ENCODE measurements at regions not wholly inside any gene's neighbourhood (a gene's known extent, or its start where the extent isn't known, plus 50 kb on each side); places are given as distances from the start of the nearest gene placed in this dataset.

DNA sequence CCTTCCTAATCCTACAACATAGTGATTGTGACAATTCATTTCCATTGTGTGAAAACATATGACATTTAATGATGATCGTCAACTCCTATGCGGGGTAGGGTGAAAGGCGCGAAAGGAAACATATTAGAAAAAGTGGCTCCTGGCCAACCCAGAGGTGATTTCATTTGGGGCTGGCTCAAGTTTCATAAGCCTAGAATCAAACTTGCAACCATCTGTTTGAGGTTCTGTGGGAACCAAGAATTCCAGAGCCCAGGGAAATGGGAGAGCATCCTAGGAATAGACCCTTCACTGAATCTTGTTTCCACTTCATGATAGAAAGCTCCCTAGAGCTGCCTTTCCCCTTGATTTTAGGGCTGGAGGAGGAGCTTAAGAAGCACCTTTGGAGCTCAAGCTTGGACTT lies 101.3 kb upstream of the EGFL6 start:
- H2BK12ac ChIP-seq (ENCODE audit: insufficient read length, low read depth, low read length): no peak overlapping the region
- 0 out of 2 replicates have a peak, but pooled peaks cover 2% of the 10 kb centered on the region for H3K4me1 ChIP-seq (ENCODE audit: insufficient read depth, low read length)
- H2AFZ ChIP-seq (ENCODE audit: low read length): no peak overlapping the region
- no peak overlapping the region for H3K4me2 ChIP-seq (ENCODE audit: insufficient read depth, insufficient read length, low read length)
- no peak overlapping the region for H3K4ac ChIP-seq (ENCODE audit: low read depth, low read length)
- H3K27ac Mint-ChIP-seq: no peak overlapping the region
- H3K18ac ChIP-seq (ENCODE audit: insufficient read length, low read depth, low read length): no peak overlapping the region
- H2BK5ac ChIP-seq (ENCODE audit: insufficient read length, low read length): no peak overlapping the region
- peaks cover 62 to 68% of the 10 kb centered on the region in 2 experiments for H3K9me3 Mint-ChIP-seq
- peaks cover 5% of the 10 kb centered on the region for H3K9me3 ChIP-seq (ENCODE audit: control insufficient read depth, low read depth, low read length)
- H3K79me2 ChIP-seq (ENCODE audit: insufficient read depth, low read length): no peaks in the 10 kb centered on the region
- no peak overlapping the region for H2AK5ac ChIP-seq (ENCODE audit: insufficient read length, low read length)
- no peak overlapping the region for H4K5ac ChIP-seq (ENCODE audit: insufficient read length, low read depth, low read length)
- peaks cover 0 to 12% of the 10 kb centered on the region in 2 experiments for H3K4me1 Mint-ChIP-seq
- H3K79me1 ChIP-seq (ENCODE audit: insufficient read depth, low read depth, low read length, poor library complexity, severe bottlenecking): no peaks in the 10 kb centered on the region
- H3K56ac ChIP-seq (ENCODE audit: insufficient read length, low read depth, low read length): no peak overlapping the region
- H2BK15ac ChIP-seq (ENCODE audit: low read depth, low read length): no peak overlapping the region
- H2BK120ac ChIP-seq (ENCODE audit: low read depth, low read length, poor library complexity, severe bottlenecking): no peak overlapping the region
- H3K4me3 Mint-ChIP-seq: no peak overlapping the region
- no peak overlapping the region for H4K8ac ChIP-seq (replicated peaks; ENCODE audit: insufficient read length, low read depth, low read length)
- H3K9ac ChIP-seq (ENCODE audit: extremely low read depth, insufficient read length, low read length): no peak overlapping the region
- peaks cover 2% of the 10 kb centered on the region; the same call in 1 of the 2 replicates for H3K27me3 Mint-ChIP-seq (ENCODE audit: low read depth)
- no peak overlapping the region for H4K91ac ChIP-seq (ENCODE audit: insufficient read length, low read depth, low read length)
- no peak overlapping the region for H3K14ac ChIP-seq (ENCODE audit: insufficient read depth, low read length)
- no peaks in the 10 kb centered on the region for H3K27me3 ChIP-seq (ENCODE audit: insufficient read depth, low read length)
- no peaks in the 10 kb centered on the region for H4K20me1 ChIP-seq (ENCODE audit: control insufficient read depth, insufficient read depth, insufficient read length)
- no peaks in the 10 kb centered on the region for H3K23me2 ChIP-seq (ENCODE audit: insufficient read length, low read depth, low read length, poor library complexity, severe bottlenecking)
- H3T11ph ChIP-seq (ENCODE audit: low read length): no peak overlapping the region
- WGBS (ENCODE audit: extremely low coverage, insufficient read length, low lambda C conversion rate): no CpG with 5 or more reads among the region's 4 CpGs
- TF ChIP-seq, protein P1, sequence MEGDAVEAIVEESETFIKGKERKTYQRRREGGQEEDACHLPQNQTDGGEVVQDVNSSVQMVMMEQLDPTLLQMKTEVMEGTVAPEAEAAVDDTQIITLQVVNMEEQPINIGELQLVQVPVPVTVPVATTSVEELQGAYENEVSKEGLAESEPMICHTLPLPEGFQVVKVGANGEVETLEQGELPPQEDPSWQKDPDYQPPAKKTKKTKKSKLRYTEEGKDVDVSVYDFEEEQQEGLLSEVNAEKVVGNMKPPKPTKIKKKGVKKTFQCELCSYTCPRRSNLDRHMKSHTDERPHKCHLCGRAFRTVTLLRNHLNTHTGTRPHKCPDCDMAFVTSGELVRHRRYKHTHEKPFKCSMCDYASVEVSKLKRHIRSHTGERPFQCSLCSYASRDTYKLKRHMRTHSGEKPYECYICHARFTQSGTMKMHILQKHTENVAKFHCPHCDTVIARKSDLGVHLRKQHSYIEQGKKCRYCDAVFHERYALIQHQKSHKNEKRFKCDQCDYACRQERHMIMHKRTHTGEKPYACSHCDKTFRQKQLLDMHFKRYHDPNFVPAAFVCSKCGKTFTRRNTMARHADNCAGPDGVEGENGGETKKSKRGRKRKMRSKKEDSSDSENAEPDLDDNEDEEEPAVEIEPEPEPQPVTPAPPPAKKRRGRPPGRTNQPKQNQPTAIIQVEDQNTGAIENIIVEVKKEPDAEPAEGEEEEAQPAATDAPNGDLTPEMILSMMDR (conservative IDR thresholded peaks at IDR 0.05): no peak
- H3K23ac ChIP-seq (ENCODE audit: insufficient read length, low read depth, low read length): no peak overlapping the region
- H3K27ac ChIP-seq (ENCODE audit: insufficient read length, low read depth, low read length): no peak overlapping the region
- H3K36me3 Mint-ChIP-seq (ENCODE audit: insufficient read depth in 1 of 3, low read depth in 3 of 3): peaks cover under 1 to 6% (median 6%) of the 10 kb centered on the region in 3 experiments; a peak in 4 of 7 replicates
- no peak for DNase-seq
- no peak overlapping the region for H2BK20ac ChIP-seq (ENCODE audit: low read depth, low read length, poor library complexity, severe bottlenecking)

Data from H9 (cell line).